GM12873 (cell line): ENCODE measurements at regions not wholly inside any gene's neighbourhood (a gene's known extent, or its start where the extent isn't known, plus 50 kb on each side); places are given as distances from the start of the nearest gene placed in this dataset.

Source experiments
- TF ChIP-seq, protein P1 (sequence below): IDR thresholded peaks from 2 replicates; pipeline ENCODE4 v1.5.1; 2012; ENCODE audit warnings: low read depth, mild to moderate bottlenecking, moderate library complexity, low read length, control low read depth; ENCODE audit not compliant: insufficient read depth; ENCODE audit errors: missing control alignments

DNA sequence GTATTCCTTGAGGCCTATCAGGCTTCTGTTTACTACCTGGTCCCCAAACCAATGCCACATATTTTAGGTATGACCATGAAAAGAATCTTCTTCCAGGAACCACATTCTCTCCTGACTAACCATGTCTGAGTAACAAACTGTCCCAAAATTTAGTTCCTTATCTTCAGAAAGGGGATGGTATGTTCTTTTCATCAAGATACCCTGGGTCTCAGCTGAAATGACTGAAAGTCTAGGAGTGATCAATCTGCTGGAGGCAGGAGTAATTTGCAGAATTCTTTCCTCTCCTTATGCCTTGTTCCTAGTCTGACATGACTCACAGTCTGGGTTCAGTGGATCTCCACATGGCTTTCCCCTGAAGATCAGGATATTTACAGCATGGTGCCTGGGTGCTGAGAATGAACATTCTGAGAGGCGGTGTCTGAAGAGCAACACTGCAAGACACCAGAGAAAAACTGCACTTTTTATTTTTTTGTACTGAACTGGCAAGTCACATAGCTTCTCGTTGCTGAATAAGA, 665.5 kb downstream of the TLL1 start:
- TF ChIP-seq, protein P1, sequence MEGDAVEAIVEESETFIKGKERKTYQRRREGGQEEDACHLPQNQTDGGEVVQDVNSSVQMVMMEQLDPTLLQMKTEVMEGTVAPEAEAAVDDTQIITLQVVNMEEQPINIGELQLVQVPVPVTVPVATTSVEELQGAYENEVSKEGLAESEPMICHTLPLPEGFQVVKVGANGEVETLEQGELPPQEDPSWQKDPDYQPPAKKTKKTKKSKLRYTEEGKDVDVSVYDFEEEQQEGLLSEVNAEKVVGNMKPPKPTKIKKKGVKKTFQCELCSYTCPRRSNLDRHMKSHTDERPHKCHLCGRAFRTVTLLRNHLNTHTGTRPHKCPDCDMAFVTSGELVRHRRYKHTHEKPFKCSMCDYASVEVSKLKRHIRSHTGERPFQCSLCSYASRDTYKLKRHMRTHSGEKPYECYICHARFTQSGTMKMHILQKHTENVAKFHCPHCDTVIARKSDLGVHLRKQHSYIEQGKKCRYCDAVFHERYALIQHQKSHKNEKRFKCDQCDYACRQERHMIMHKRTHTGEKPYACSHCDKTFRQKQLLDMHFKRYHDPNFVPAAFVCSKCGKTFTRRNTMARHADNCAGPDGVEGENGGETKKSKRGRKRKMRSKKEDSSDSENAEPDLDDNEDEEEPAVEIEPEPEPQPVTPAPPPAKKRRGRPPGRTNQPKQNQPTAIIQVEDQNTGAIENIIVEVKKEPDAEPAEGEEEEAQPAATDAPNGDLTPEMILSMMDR, result no peak

DNA sequence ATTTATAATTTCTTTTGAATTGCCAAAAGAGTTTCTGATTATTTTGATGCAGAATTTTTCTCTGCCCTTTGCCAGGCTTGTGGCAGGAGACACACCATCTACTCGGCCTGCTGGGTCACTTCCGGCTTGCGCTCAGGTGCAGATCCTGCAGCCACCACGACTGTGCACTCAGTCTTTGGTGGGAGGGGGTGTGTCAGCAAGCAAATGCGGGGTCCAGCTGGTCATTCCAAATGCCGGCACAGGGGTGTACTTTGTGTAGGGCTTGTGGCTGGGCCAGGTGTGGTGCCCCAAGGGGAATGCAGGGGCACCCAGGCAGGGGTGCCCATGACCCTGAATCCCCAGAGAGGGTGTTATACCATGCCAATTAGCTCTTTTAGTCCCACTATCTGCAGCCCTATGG, 673.0 kb downstream of the TLL1 start:
- TF ChIP-seq, protein P1, result no peak

DNA sequence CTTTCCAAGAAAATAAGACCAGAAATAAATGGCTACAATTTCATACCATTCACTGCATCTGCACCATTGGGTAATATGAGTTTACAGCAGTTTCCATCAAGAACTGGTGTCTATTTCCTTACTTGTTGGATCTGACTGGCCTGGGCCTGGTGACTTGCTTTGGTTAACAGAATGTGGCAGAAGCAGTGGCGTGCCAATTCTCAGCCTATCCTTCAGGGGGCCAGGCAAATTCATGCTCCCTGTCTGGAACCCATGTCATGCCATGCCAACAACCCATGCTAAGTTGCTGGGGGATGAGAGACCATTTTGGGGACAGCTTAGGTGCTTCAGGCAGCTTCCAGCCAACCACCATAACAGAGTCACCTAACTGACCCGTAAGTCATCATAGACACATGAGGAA, 656.7 kb downstream of the SPOCK3 start:
- TF ChIP-seq, protein P1, result no peak

DNA sequence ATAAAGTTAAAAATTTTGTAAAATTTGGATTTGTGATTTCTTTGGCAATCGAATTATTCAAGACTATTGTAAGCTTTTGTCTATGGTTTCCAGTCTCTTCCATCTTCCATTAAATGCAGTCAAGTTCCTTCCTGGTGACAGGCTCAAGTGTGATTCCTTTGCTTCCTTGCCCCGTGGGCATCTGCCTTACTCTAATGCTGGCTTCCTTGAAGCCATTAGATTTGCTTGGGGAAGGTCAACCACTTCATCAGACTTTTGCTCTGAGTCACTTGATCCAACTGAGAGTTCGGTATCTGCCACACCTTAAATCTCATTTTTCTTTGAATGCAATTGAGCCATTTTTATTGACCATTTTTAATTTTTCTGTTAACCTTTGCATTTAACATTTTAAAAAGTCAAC, 648.8 kb downstream of the SPOCK3 start:
- TF ChIP-seq, protein P1, result no peak

DNA sequence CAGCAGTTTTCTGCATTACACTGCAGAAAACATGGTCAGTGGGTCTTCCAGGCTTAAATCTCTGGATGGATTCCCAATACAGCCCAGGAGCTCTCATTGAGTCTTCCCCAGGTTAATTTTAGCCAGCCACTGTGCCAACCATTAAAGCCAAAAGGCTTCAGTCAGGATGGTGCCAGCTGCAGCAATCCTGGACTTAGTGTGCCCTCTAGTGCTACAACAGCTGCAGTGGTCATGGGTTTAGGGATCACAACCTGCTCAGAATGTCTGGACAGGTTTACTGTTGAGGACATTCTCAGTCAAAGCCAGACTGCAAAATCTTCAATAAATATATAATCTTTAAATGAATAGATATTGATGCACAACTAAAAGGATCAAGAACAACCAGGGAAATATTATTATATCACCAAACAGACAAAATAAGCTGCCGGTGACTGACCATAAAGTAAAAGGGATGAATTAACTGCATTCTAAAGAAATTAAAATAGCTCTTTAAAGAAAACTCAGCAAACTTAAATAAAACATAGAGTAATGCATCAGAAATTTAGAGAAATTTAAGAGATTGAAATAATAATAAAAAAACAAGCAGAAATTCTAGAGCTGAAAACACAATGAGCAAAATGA, 639.9 kb downstream of the SPOCK3 start:
- TF ChIP-seq, protein P1, result peak; percentile 63

DNA sequence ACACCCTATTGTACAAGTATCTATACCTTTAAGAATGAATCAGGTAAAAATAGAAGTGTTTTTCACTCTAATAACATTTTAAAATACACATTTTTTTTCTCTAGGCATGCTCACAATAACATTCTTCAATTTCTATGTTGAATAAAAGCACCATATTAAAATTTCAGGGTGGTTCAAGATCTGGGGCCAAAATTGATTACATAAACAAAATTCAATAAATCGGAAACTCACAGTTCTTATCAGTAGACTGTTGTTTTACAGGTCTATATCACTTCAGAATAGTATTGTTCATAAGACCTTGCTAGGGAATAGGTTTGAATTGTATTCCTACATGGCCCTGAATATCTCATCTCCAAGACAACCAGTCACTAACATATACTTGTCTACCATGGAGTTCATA, 634.0 kb downstream of the SPOCK3 start:
- TF ChIP-seq, protein P1, result no peak

DNA sequence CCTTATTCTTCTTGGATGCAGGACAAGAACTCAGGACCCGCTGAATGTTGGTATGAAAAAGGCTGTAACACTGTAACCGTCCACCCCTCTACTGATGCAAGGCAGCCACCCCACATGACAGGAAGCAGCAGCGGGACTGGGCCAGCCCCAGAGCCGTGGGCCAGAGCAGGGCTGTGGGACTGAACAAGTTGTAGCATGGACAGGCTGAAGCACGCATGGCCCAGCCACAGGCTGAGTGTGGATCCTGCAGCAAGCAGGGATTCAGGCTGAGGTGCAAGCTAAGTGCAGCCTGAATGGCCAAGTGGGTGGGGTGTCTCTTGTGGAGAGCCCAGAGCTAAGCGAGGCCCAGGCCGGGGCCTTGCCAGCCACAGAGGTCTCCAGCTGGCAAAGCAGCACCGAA, 632.2 kb downstream of the SPOCK3 start:
- TF ChIP-seq, protein P1, result no peak
